ENCODE measurements at regions not wholly inside any gene's neighbourhood (a gene's known extent, or its start where the extent isn't known, plus 50 kb on each side); places are given as distances from the start of the nearest gene placed in this dataset.
A peak's percentile ranks its signal among the peaks of the same experiment; 100 is the strongest.
"Not testable (repeated sequence)": the region's sequence is repeated elsewhere in the genome, so short reads cannot be mapped to it uniquely, and the experiment has no call there.

- Mint-ChIP-seq H3K9me3 (no peaks in the 10 kb centered on the region), H3K36me3 (no peaks in the 10 kb centered on the region), H3K27ac (no peak overlapping the region)
- ATAC-seq (no peak), DNase-seq (ENCODE audit: low spot score in 2 of 2) (no peak)
These were observed 342.2 kb upstream of the HS6ST1 start for GRCh38 chr2:128660836-128661235.

GRCh38 chr2:128661311-128661710 is 342.6 kb upstream of the HS6ST1 start:
- Mint-ChIP-seq H3K36me3 (no peaks in the 10 kb centered on the region), H3K27ac (no peak overlapping the region), H3K9me3 (no peaks in the 10 kb centered on the region)
- ATAC-seq = no peak
- DNase-seq (ENCODE audit: low spot score in 2 of 2) = no peak

GRCh38 chr2:128662051-128662471 is 343.4 kb upstream of the HS6ST1 start:
- no peaks in the 10 kb centered on the region for H3K9me3 Mint-ChIP-seq
- no peak for DNase-seq (ENCODE audit: low spot score in 2 of 2)
- no peak overlapping the region for H3K27ac Mint-ChIP-seq
- ATAC-seq = no peak
- no peaks in the 10 kb centered on the region for H3K36me3 Mint-ChIP-seq

- DNase-seq (ENCODE audit: low spot score in 2 of 2) = no peak
- no peaks in the 10 kb centered on the region for H3K9me3 Mint-ChIP-seq
- no peak for ATAC-seq
These were observed 344.8 kb upstream of the HS6ST1 start for GRCh38 chr2:128663371-128664050.

GRCh38 chr2:128664499-128664971 is 345.9 kb upstream of the HS6ST1 start:
- DNase-seq (ENCODE audit: low spot score in 2 of 2) = no peak
- Mint-ChIP-seq H3K27ac (no peak overlapping the region), H3K36me3 (no peaks in the 10 kb centered on the region), H3K9me3 (no peaks in the 10 kb centered on the region)
- ATAC-seq = no peak

More at GRCh38 chr2:128663371-128664050, 344.8 kb upstream of the HS6ST1 start:
- no peak overlapping the region for H3K27ac Mint-ChIP-seq
- no peaks in the 10 kb centered on the region for H3K36me3 Mint-ChIP-seq

GRCh38 chr2:128665113-128665512 is 346.4 kb upstream of the HS6ST1 start:
- Mint-ChIP-seq H3K27ac (peak overlapping the region in 1 of 2 donors; percentile 30), H3K36me3 (no peaks in the 10 kb centered on the region), H3K9me3 (no peaks in the 10 kb centered on the region)
- ATAC-seq (no peak), DNase-seq (ENCODE audit: low spot score in 2 of 2) (no peak)

- no peak for ATAC-seq
- no peaks in the 10 kb centered on the region for H3K9me3 Mint-ChIP-seq
- H3K27ac Mint-ChIP-seq = no peak overlapping the region
- DNase-seq (ENCODE audit: low spot score in 2 of 2) = no peak
- H3K36me3 Mint-ChIP-seq = no peaks in the 10 kb centered on the region
These were observed 347.9 kb upstream of the HS6ST1 start for GRCh38 chr2:128666596-128666995.

GRCh38 chr2:128667391-128667790 is 348.7 kb upstream of the HS6ST1 start:
- H3K27ac Mint-ChIP-seq = no peak overlapping the region

GRCh38 chr2:128668946-128669345 is 350.3 kb upstream of the HS6ST1 start:
- no peak for DNase-seq (ENCODE audit: low spot score in 2 of 2)
- H3K9me3 Mint-ChIP-seq = no peaks in the 10 kb centered on the region
- no peak overlapping the region for H3K27ac Mint-ChIP-seq
- no peak for ATAC-seq
- no peaks in the 10 kb centered on the region for H3K36me3 Mint-ChIP-seq

More at GRCh38 chr2:128667391-128667790, 348.7 kb upstream of the HS6ST1 start:
- Mint-ChIP-seq H3K9me3 (no peaks in the 10 kb centered on the region), H3K36me3 (no peaks in the 10 kb centered on the region)
- DNase-seq (ENCODE audit: low spot score in 2 of 2) = no peak
- ATAC-seq = no peak

- no peak for DNase-seq (ENCODE audit: low spot score in 2 of 2)
- no peak overlapping the region for H3K27ac Mint-ChIP-seq
- ATAC-seq = no peak
- no peaks in the 10 kb centered on the region for H3K36me3 Mint-ChIP-seq
- H3K9me3 Mint-ChIP-seq = no peaks in the 10 kb centered on the region
These were observed 351.4 kb upstream of the HS6ST1 start for GRCh38 chr2:128670066-128670465.

GRCh38 chr2:128671981-128672757 is 353.5 kb upstream of the HS6ST1 start:
- ATAC-seq; H3K36me3 Mint-ChIP-seq; DNase-seq (ENCODE audit: low spot score in 2 of 2); H3K27ac Mint-ChIP-seq; H3K9me3 Mint-ChIP-seq: not testable (repeated sequence)

GRCh38 chr2:128679680-128680079 is 361.0 kb upstream of the HS6ST1 start:
- H3K27ac Mint-ChIP-seq, H3K9me3 Mint-ChIP-seq, H3K36me3 Mint-ChIP-seq, ATAC-seq: not testable (repeated sequence)
- peak in 1 of 2 donors; percentile 39 for DNase-seq (ENCODE audit: low spot score in 2 of 2)

- ATAC-seq = no peak
- Mint-ChIP-seq H3K27ac (no peak overlapping the region), H3K9me3 (no peaks in the 10 kb centered on the region), H3K36me3 (no peaks in the 10 kb centered on the region)
- DNase-seq (ENCODE audit: low spot score in 2 of 2) = no peak
These were observed 362.8 kb upstream of the HS6ST1 start for GRCh38 chr2:128681507-128681906.

GRCh38 chr2:128682266-128682665 is 363.6 kb upstream of the HS6ST1 start:
- no peak for DNase-seq (ENCODE audit: low spot score in 2 of 2)
- Mint-ChIP-seq H3K27ac (no peak overlapping the region), H3K9me3 (no peaks in the 10 kb centered on the region), H3K36me3 (no peaks in the 10 kb centered on the region)
- ATAC-seq = no peak

- no peak for DNase-seq (ENCODE audit: low spot score in 2 of 2)
- no peaks in the 10 kb centered on the region for H3K36me3 Mint-ChIP-seq
- no peak for ATAC-seq
- H3K27ac Mint-ChIP-seq = no peak overlapping the region
- H3K9me3 Mint-ChIP-seq = no peaks in the 10 kb centered on the region
These were observed 364.1 kb upstream of the HS6ST1 start for GRCh38 chr2:128682729-128683284.

GRCh38 chr2:128684523-128684922 is 365.9 kb upstream of the HS6ST1 start:
- Mint-ChIP-seq H3K36me3 (no peaks in the 10 kb centered on the region), H3K27ac (no peak overlapping the region), H3K9me3 (no peaks in the 10 kb centered on the region)
- no peak for ATAC-seq
- DNase-seq (ENCODE audit: low spot score in 2 of 2) = no peak

- ATAC-seq (no peak), DNase-seq (ENCODE audit: low spot score in 2 of 2) (no peak)
- no peak overlapping the region for H3K27ac Mint-ChIP-seq
These were observed 367.3 kb upstream of the HS6ST1 start for GRCh38 chr2:128685841-128686496.

More at GRCh38 chr2:128685841-128686496, 367.3 kb upstream of the HS6ST1 start:
- Mint-ChIP-seq H3K9me3 (no peaks in the 10 kb centered on the region), H3K36me3 (no peaks in the 10 kb centered on the region)

Measured in activated naive CD4-positive, alpha-beta T cell treated with anti-CD3 and anti-CD28 coated beads, Interleukin-2, amount 50 U/mL, for 72 hours (primary cell).